Coronary artery (tissue), 2 donors: ENCODE measurements at regions not wholly inside any gene's neighbourhood (a gene's known extent, or its start where the extent isn't known, plus 50 kb on each side); places are given as distances from the start of the nearest gene placed in this dataset.
"Not testable (repeated sequence)": the region's sequence is repeated elsewhere in the genome, so short reads cannot be mapped to it uniquely, and the experiment has no call there.

ENCODE experiments used
- DNase-seq: peaks from one replicate; pipeline ENCODE4 v3.0.0-alpha.2; 2017; ENCODE audit warnings: low spot score
- H3K27ac ChIP-seq, 2 donors: fragments of 200-600 bp; sonication (generic); one replicate each; pipeline ENCODE4 v1.5.1; 2016 to 2019
- H3K4me3 ChIP-seq: fragments of 200-600 bp; sonication (generic); 2 replicates; pipeline ENCODE4 v1.5.1; 2016; ENCODE audit warnings: mild to moderate bottlenecking, moderate library complexity
- TF ChIP-seq, protein P1 (sequence below): fragments of 200-600 bp; sonication (generic); IDR thresholded peaks from one replicate; pipeline ENCODE4 v1.5.1; 2019; ENCODE audit warnings: antibody characterized with exemption

DNA sequence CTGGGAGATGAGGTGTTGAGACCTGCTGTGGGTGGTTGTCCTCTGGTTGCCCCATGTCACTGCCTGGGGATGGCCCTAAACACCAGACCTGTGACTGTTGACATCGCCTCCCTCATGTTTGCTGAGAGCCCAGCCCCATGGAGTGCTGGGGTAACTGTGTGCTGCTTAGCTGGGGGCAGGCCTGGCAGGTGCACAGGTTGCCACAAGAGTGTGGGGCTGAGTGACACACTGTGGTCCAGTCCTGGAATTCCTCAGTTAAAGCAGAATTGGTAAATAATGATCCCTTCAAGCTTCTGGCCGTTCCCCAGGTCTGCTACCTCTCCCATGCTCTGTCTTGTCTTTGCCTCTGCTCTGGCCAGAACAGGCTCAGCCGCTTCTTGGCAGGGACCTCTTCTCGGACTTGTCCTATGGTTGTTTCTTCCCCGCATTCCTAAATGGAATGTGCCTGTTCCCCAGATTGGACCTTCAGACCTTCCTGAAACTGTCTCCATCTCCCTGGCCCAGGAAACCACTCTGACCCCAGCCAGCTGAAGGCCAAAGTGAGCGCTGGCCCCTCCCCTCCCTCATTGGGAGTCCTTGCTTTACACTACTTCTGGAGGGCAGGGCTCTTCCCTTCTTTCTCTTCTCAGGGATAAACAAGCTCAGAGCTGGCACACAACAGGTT is 61.2 kb upstream of the PITX1 start:
- TF ChIP-seq, protein P1, sequence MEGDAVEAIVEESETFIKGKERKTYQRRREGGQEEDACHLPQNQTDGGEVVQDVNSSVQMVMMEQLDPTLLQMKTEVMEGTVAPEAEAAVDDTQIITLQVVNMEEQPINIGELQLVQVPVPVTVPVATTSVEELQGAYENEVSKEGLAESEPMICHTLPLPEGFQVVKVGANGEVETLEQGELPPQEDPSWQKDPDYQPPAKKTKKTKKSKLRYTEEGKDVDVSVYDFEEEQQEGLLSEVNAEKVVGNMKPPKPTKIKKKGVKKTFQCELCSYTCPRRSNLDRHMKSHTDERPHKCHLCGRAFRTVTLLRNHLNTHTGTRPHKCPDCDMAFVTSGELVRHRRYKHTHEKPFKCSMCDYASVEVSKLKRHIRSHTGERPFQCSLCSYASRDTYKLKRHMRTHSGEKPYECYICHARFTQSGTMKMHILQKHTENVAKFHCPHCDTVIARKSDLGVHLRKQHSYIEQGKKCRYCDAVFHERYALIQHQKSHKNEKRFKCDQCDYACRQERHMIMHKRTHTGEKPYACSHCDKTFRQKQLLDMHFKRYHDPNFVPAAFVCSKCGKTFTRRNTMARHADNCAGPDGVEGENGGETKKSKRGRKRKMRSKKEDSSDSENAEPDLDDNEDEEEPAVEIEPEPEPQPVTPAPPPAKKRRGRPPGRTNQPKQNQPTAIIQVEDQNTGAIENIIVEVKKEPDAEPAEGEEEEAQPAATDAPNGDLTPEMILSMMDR: no peak
- no peak for DNase-seq
- Histone ChIP-seq H3K4me3 (no peak overlapping the region), H3K27ac (no peak overlapping the region)

DNA sequence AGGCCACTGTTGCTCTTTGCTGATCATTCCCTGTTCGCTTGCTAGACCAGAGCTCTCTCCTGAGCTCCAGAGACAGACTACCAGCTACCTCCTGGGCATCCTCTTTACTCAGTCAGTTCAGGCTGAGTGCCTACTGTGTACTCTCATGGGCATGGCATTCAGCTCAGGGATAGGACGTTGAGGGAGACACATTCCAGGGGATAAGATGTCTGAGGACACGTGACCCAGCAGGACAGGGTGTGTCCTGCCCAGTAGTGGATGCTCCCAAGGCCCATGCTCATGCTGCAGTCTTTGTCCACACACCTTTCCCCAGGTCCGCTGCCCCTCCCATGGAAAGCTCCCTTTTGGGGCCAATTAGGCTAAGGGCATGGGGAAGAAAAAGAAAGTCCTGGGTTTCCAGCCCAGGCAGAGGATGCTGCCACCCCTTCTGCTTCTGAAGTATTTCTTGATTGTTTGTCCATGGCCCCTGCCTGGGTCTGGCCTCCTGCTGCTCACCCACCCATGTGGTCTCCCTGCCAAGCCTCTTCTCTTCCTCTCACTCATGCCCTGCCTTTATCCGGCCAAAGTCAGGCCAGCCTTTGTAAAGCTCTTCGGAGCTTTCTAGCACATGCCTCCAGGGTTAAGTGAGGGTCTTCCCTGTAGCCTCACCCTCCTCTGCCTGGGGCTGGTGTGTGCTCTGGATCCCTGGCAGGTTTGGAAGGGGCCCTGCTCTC is 60.5 kb upstream of the PITX1 start:
- Histone ChIP-seq H3K4me3 (no peak overlapping the region), H3K27ac (no peak overlapping the region)
- TF ChIP-seq, protein P1: no peak
- DNase-seq: no peak

DNA sequence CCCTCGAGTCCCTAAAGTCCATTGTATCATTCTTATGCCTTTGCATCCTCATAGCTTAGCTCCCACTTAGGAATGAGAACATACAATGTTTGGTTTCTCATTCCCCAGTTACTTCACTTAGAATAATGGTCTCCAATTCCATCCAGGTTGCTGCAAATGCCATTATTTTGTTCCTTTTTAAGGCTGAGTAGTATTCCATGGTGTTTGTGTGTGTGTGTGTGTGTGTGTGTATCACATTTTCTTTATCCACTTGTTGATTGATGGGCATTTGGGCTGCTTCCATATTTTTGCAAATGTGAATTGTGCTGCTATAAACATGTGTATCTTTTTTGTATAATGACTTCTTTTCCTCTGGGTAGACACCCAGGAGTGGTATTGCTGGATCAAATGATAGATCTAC is 59.5 kb upstream of the PITX1 start:
- not testable (repeated sequence) for H3K4me3 ChIP-seq, H3K27ac ChIP-seq, DNase-seq

DNA sequence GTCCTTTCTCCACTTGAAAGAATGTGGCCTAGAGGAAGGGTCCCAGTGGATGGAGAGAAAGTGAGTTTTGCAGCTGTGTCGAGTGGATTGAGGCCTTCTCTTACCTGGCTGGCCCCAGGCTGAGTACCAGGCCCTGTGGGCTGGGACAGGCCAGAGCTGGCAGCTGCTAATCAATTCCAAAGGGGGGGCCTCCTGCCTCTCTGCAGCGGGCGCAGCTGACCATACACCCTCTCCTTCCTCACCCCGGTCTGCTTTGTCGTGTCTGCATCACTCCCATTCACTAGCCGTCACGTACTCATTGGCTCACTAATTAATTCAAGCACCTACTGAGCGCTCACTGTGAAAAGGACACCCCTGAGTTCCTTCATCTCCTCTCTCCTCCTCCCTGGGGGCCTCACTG is 58.4 kb upstream of the PITX1 start:
- H3K4me3 ChIP-seq: no peak overlapping the region
- TF ChIP-seq, protein P1: no peak

GRCh38 chr5:135091286-135091685 is 57.3 kb upstream of the PITX1 start:
- Histone ChIP-seq H3K27ac (no peak overlapping the region), H3K4me3 (no peak overlapping the region)
- TF ChIP-seq, protein P1: no peak
- peak; percentile 57 for DNase-seq

More for the DNA sequence above, 58.4 kb upstream of the PITX1 start:
- peak; percentile 45 for DNase-seq
- no peak overlapping the region for H3K27ac ChIP-seq

GRCh38 chr5:135089912-135090311 is 55.9 kb upstream of the PITX1 start:
- Histone ChIP-seq H3K4me3 (no peak overlapping the region), H3K27ac (no peak overlapping the region)
- TF ChIP-seq, protein P1: no peak
- no peak for DNase-seq

DNA sequence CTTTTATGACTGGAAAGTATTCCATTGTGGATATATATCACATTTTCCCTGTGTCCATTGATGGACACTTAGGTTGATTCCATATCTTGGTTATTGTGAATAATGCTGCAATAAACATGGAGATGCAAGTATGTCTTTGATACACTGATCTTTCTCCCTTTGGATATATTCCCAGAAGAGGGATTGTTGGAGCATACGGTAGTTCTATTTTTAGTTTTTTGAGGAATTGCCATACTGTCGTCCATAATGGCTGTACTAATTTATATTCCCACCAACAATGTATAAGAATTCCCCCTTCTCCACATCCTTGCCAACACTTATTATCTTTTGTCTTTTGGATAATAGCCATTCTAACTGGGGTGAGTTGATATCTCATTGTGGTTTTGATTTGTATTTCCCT is 54.9 kb upstream of the PITX1 start:
- DNase-seq: no peak
- H3K4me3 ChIP-seq: no peak overlapping the region
- no peak overlapping the region for H3K27ac ChIP-seq
- TF ChIP-seq, protein P1: no peak
